ENCODE measurements at regions not wholly inside any gene's neighbourhood (a gene's known extent, or its start where the extent isn't known, plus 50 kb on each side); places are given as distances from the start of the nearest gene placed in this dataset.

GRCh38 chr7:17558558-17559332 lies 260.3 kb downstream of the AHR start:
- DNase-seq, result no peak

- DNase-seq, result no peak
These were observed 260.9 kb downstream of the AHR start for GRCh38 chr7:17559388-17559787.

- DNase-seq, result no peak
These were observed 262.1 kb downstream of the AHR start for GRCh38 chr7:17560516-17560915.

- no peak for DNase-seq
These were observed 262.5 kb downstream of the AHR start for GRCh38 chr7:17560966-17561365.

GRCh38 chr7:17564678-17565212 lies 266.3 kb downstream of the AHR start:
- peak; percentile 79 for DNase-seq

GRCh38 chr7:17580141-17580540 lies 281.7 kb downstream of the AHR start:
- peak; percentile 81 for DNase-seq

GRCh38 chr7:17580856-17581255 lies 282.4 kb downstream of the AHR start:
- no peak for DNase-seq

- no peak for DNase-seq
These were observed 282.8 kb downstream of the AHR start for GRCh38 chr7:17581301-17581700.

- DNase-seq, result peak; percentile 17
These were observed 284.2 kb downstream of the AHR start for GRCh38 chr7:17582696-17583095.

GRCh38 chr7:17583786-17584185 lies 285.3 kb downstream of the AHR start:
- DNase-seq, result no peak

GRCh38 chr7:17584822-17585221 lies 286.4 kb downstream of the AHR start:
- peak; percentile 11 for DNase-seq

GRCh38 chr7:17586711-17587110 lies 288.3 kb downstream of the AHR start:
- no peak for DNase-seq

GRCh38 chr7:17588730-17589129 lies 290.3 kb downstream of the AHR start:
- no peak for DNase-seq

- DNase-seq, result no peak
These were observed 291.2 kb downstream of the AHR start for GRCh38 chr7:17589671-17590070.

- no peak for DNase-seq
These were observed 291.8 kb downstream of the AHR start for GRCh38 chr7:17590221-17590620.

GRCh38 chr7:17593819-17594419 lies 295.5 kb downstream of the AHR start:
- DNase-seq, result no peak

GRCh38 chr7:17595546-17595945 lies 297.1 kb downstream of the AHR start:
- no peak for DNase-seq

GRCh38 chr7:17598305-17598704 lies 299.9 kb downstream of the AHR start:
- DNase-seq, result no peak

- DNase-seq, result peak; percentile 36
These were observed 300.4 kb downstream of the AHR start for GRCh38 chr7:17598846-17599245.

GRCh38 chr7:17599733-17600339 lies 301.4 kb downstream of the AHR start:
- DNase-seq, result no peak

- DNase-seq, result peak; percentile 98
These were observed 301.9 kb downstream of the AHR start for GRCh38 chr7:17600340-17600752.

- DNase-seq, result peak; percentile 34
These were observed 303.5 kb downstream of the AHR start for GRCh38 chr7:17601921-17602320.

GRCh38 chr7:17608114-17608833 lies 309.8 kb downstream of the AHR start:
- peak; percentile 76 for DNase-seq

Measured in EL (cell line).